Testis (tissue), 2 donors: ENCODE measurements at regions not wholly inside any gene's neighbourhood (a gene's known extent, or its start where the extent isn't known, plus 50 kb on each side); places are given as distances from the start of the nearest gene placed in this dataset.

Experiments used
- DNase-seq: peaks from one replicate; pipeline ENCODE4 v3.0.0-alpha.2; 2019
- H3K27ac ChIP-seq, 2 donors: fragments of 200-600 bp; sonication (generic); one replicate each; pipeline ENCODE4 v1.5.1; 2019
- H3K27me3 ChIP-seq: fragments of 200-600 bp; sonication (generic); one replicate; pipeline ENCODE4 v1.5.1; 2019
- H3K36me3 ChIP-seq: fragments of 200-600 bp; sonication (generic); one replicate; pipeline ENCODE4 v1.5.1; 2017; ENCODE audit warnings: low read depth; ENCODE audit errors: missing control alignments
- H3K4me1 ChIP-seq: fragments of 200-600 bp; sonication (generic); one replicate; pipeline ENCODE4 v1.5.1; 2019
- H3K4me3 ChIP-seq, 2 donors: fragments of 200-600 bp; sonication (generic); one replicate each; pipeline ENCODE4 v1.5.1; 2017 to 2019
- H3K9me3 ChIP-seq: fragments of 200-600 bp; sonication (generic); one replicate; pipeline ENCODE4 v1.5.1; 2017
- POLR2A ChIP-seq: fragments of 450-650 bp; IDR thresholded peaks from one replicate; pipeline ENCODE4 v1.6.1; 2017; ENCODE audit warnings: antibody characterized with exemption, mild to moderate bottlenecking, moderate library complexity
- WGBS, 2 donors: methylation state at CpG; one replicate each; pipeline ENCODE4 v1.1.5; 2018; 5-methylcytosine and 5-hydroxymethylcytosine counted together
- intact Hi-C: fragments of 100-400 bp; cut with DNase I; formaldehyde crosslinking; loops from one replicate; pipeline ENCODE4 v1.15.1; 2023; ENCODE audit warnings: low total_unique reads
- TF ChIP-seq, protein P1 (sequence below), 3 experiments: fragments of 450-650 bp in 2 of 3; fragments of 200-600 bp in 1 of 3; sonication (generic) in 1 of 3; IDR thresholded peaks; one replicate each; pipeline ENCODE4 v1.5.1; 2016 to 2019; ENCODE audit warnings: antibody characterized with exemption in 3 of 3, mild to moderate bottlenecking in 2 of 3, moderate library complexity in 1 of 3

DNA sequence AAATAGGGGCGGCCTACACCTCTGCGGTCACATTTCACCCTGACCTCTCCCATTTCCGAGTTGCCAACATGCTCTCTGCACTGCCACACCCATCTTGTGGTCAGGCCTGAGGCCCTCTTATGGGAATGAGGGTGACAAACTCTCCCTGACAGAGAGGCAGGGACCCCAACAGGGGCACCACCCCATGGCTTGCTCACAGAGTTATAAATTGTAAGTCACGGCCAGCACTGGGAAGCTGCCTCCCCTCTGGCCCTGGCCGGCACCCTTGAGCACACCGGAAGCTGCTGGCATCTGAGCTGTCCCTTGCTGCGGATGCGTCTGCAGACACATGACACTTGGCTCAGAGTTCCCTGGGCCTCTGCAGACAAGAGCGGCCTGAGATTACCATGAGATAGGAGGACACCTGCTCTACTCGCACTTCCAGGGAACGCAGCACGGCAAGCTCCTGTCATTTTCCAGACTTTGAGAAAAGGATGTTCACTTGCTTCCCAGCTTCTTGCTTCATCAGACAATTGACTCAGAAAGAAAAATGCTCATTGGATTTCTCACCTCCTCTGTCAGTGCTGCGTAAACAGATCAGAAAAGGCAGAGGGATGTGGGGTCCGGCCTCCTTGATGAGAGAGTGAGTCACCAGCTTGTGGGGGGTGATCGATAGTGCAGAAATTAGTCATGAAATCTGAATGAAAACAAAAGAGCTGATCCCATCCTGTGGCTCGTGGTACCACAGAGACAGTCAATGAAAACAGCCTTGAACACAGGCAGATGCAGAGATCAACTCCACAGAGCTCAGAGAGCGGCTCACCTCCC is 269.8 kb downstream of the SYK start:
- H3K27me3 ChIP-seq = no peaks in the 10 kb centered on the region
- no peaks in the 10 kb centered on the region for H3K36me3 ChIP-seq
- no peak for DNase-seq
- H3K27ac ChIP-seq = no peak overlapping the region
- H3K4me1 ChIP-seq = peaks cover 19% of the 10 kb centered on the region
- intact Hi-C loops = no loop called here
- no peak overlapping the region for H3K4me3 ChIP-seq
- no peak for TF ChIP-seq POLR2A
- TF ChIP-seq, protein P1, sequence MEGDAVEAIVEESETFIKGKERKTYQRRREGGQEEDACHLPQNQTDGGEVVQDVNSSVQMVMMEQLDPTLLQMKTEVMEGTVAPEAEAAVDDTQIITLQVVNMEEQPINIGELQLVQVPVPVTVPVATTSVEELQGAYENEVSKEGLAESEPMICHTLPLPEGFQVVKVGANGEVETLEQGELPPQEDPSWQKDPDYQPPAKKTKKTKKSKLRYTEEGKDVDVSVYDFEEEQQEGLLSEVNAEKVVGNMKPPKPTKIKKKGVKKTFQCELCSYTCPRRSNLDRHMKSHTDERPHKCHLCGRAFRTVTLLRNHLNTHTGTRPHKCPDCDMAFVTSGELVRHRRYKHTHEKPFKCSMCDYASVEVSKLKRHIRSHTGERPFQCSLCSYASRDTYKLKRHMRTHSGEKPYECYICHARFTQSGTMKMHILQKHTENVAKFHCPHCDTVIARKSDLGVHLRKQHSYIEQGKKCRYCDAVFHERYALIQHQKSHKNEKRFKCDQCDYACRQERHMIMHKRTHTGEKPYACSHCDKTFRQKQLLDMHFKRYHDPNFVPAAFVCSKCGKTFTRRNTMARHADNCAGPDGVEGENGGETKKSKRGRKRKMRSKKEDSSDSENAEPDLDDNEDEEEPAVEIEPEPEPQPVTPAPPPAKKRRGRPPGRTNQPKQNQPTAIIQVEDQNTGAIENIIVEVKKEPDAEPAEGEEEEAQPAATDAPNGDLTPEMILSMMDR (IDR thresholded peaks at IDR 0.05) = no peak
- 85 to 86% methylated on average over 17 of the region's 17 CpGs for WGBS, 2 donors
- H3K9me3 ChIP-seq = no peaks in the 10 kb centered on the region

DNA sequence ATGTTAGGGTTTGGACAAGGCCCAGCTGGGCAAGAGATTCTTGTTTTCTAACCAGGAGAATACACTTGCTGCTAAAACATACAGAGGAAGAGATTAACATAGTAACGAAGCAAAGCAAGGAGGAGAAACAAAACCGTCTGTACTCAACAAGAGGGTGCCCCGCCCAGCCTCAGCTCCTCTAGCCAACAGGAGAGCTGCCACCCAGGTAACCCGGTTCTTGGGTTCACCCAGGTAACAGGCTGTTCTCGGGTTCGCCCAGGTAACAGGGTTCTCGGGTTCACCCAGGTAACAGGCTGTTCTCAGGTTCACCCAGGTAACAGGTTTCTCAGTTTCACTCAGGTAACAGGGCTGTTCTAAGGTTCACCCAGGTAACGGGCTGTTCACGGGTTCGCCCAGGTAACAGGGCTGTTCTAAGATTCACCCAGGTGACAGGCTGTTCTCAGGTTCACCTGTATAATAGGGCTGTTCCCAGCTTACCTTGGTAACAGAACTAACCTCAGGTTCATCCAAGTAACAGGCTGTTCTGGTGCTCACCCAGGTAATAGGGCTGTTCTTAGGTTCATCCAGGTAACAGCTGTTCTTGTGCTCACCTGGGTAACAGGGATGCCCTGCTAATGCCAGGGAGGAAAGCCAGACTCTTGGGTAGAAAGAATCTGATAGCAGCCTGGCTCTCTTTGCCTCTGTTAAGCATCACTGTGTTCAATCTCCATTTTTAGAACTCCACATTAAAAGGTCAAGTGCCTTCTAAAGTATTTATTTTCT is 271.6 kb downstream of the SYK start:
- WGBS, 2 donors = 74 to 79% methylated on average over 7 to 10 of the region's 10 CpGs
- H3K36me3 ChIP-seq = no peaks in the 10 kb centered on the region
- H3K9me3 ChIP-seq = no peaks in the 10 kb centered on the region
- no peaks in the 10 kb centered on the region for H3K27me3 ChIP-seq
- peaks cover 13% of the 10 kb centered on the region for H3K4me1 ChIP-seq
- DNase-seq = no peak
- no peak overlapping the region for H3K4me3 ChIP-seq
- intact Hi-C loops = no loop called here
- no peak for TF ChIP-seq POLR2A
- TF ChIP-seq, protein P1 (IDR thresholded peaks at IDR 0.05) = no peak
- H3K27ac ChIP-seq = peak overlapping the region in 1 of 2 donors; percentile 71

DNA sequence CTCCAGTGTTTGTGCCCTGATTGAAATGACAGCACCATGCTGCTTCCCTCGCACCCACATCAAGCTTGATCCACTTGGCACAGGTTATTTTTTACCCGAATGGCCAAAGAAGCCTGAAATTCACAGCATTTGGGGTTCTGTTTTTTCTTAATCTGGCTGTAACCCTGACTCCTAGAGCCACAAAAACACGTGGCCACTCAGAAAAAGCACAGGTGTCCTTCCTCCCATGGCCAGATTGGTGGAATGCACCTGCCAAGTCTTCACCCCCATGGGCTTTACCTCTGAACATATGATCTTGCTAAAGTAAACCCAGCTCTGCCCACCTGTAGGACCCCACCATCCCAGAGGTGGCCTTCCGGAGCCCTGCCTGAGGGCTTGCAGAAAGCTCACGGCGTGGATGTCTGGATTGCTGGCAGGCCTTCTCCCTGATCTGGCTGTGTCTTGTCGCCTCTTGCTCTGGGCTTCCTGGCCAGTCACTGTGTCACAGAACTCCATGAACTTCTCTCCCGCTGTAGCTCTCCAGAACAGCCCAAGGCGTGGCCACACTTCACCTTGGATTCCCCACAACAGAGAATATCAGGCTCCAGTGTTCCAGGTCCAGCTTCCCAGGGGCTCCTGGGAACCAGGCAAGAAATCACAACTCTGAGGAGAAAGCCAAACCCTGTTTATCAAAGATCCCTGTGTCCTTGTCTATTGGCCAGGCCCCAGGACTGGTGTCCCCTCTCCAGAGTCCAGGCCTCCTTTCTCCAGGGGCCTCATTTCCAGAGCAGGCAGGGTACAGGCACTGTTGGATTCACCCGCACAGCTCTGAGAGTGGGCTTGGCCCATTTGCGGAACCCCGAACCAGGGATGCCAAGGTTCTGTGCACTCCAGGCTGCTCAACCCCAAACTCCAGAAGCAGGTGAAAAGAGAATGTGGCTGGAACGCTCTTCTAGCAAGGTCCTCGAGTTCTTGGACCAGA is 272.5 kb downstream of the SYK start:
- intact Hi-C loops = no loop called here
- H3K4me1 ChIP-seq = peaks cover 13% of the 10 kb centered on the region
- peak overlapping the region; percentile 71 to 74 for H3K27ac ChIP-seq
- WGBS, 2 donors = 80 to 87% methylated on average over 10 to 14 of the region's 14 CpGs
- H3K36me3 ChIP-seq = no peaks in the 10 kb centered on the region
- peak; percentile 31 for DNase-seq
- H3K4me3 ChIP-seq = no peak overlapping the region
- TF ChIP-seq POLR2A = no peak
- TF ChIP-seq, protein P1 (IDR thresholded peaks at IDR 0.05) = no peak
- H3K9me3 ChIP-seq = no peaks in the 10 kb centered on the region
- H3K27me3 ChIP-seq = no peaks in the 10 kb centered on the region

DNA sequence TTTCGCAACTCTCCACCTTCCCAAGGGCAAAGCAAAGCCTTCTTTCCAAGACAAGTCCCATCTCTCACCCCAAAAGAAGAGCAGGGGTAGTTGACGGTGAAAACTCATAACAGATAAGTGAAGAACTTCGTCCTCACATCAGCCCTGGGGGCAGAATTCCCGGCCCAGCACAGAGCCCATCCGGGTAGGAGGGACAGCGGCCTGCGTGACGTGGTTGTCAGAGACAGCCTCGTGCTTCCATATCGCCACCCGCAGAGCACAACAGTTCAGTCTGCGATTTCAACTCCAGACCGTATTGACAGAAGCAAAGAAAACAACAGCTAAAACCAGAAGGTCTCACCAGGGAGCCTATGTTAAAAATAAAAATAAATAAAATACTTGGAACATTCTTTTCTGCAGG is 273.2 kb downstream of the SYK start:
- DNase-seq = peak; percentile 45
- H3K27ac ChIP-seq = peak overlapping the region; percentile 71 to 74
- intact Hi-C loops = no loop called here
- H3K9me3 ChIP-seq = no peaks in the 10 kb centered on the region
- 68 to 87% methylated on average over 13 of the region's 13 CpGs for WGBS, 2 donors
- no peak for TF ChIP-seq POLR2A
- TF ChIP-seq, protein P1 (IDR thresholded peaks at IDR 0.05) = no peak
- H3K4me3 ChIP-seq = no peak overlapping the region
- no peaks in the 10 kb centered on the region for H3K27me3 ChIP-seq
- H3K36me3 ChIP-seq = no peaks in the 10 kb centered on the region
- H3K4me1 ChIP-seq = peaks cover 13% of the 10 kb centered on the region
